Body of pancreas (tissue), 4 donors: ENCODE measurements at regions not wholly inside any gene's neighbourhood (a gene's known extent, or its start where the extent isn't known, plus 50 kb on each side); places are given as distances from the start of the nearest gene placed in this dataset.

ENCODE experiments used
- ATAC-seq: fragments of 150-250 bp; one replicate; pipeline ENCODE4 v1.9.1; 2016
- DNase-seq, 4 donors: peaks; one replicate each; pipeline ENCODE4 v3.0.0-alpha.2; 2019
- H3K27ac ChIP-seq, 4 donors: fragments of 200-600 bp; sonication (generic); 1 replicate in 3 of 4; 2 replicates in 1 of 4; pipeline versions ENCODE4 v1.5.1 to v1.6.1; 2016 to 2019; ENCODE audit warnings: mild to moderate bottlenecking in 1 of 4, mixed read lengths in 1 of 4, moderate library complexity in 1 of 4
- H3K27me3 ChIP-seq, 2 donors: fragments of 200-600 bp; sonication (generic); one replicate each; pipeline ENCODE4 v1.6.0; 2016; ENCODE audit warnings: mild to moderate bottlenecking in 1 of 2
- H3K36me3 ChIP-seq, 2 donors: fragments of 200-600 bp; sonication (generic); replicated peaks in 1 of 2; 2 replicates each; pipeline ENCODE4 v1.5.1; 2016; ENCODE audit warnings: low read depth in 2 of 2; ENCODE audit not compliant: insufficient read depth in 1 of 2
- H3K4me1 ChIP-seq: fragments of 200-600 bp; sonication (generic); one replicate; pipeline ENCODE4 v1.6.0; 2016
- H3K4me3 ChIP-seq, 2 donors: fragments of 200-600 bp; sonication (generic); 1 replicate in 1 of 2; 2 replicates in 1 of 2; pipeline ENCODE4 v1.5.1; 2016 to 2019
- H3K9me3 ChIP-seq, 3 donors: fragments of 200-600 bp; sonication (generic); 1 replicate in 2 of 3; 2 replicates in 1 of 3; pipeline ENCODE4 v1.5.1; 2016
- POLR2A ChIP-seq, 3 donors: fragments of 450-650 bp; IDR thresholded peaks; one replicate each; pipeline ENCODE4 v1.6.1; 2016; ENCODE audit warnings: antibody characterized with exemption in 3 of 3, mild to moderate bottlenecking in 2 of 3
- WGBS, 2 donors: methylation state at CpG; one replicate each; pipeline ENCODE4 v1.1.5; 2017; 5-methylcytosine and 5-hydroxymethylcytosine counted together
- intact Hi-C: fragments of 100-400 bp; cut with DNase I; formaldehyde crosslinking; loops from one replicate; pipeline ENCODE4 v1.15.1; 2023
- TF ChIP-seq, protein P1 (sequence below), 7 experiments: fragments of 450-650 bp in 4 of 7; fragments of 200-600 bp in 3 of 7; sonication (generic) in 3 of 7; IDR thresholded peaks; one replicate each; pipeline ENCODE4 v1.5.1; 2016 to 2019; ENCODE audit warnings: antibody characterized with exemption in 7 of 7

DNA sequence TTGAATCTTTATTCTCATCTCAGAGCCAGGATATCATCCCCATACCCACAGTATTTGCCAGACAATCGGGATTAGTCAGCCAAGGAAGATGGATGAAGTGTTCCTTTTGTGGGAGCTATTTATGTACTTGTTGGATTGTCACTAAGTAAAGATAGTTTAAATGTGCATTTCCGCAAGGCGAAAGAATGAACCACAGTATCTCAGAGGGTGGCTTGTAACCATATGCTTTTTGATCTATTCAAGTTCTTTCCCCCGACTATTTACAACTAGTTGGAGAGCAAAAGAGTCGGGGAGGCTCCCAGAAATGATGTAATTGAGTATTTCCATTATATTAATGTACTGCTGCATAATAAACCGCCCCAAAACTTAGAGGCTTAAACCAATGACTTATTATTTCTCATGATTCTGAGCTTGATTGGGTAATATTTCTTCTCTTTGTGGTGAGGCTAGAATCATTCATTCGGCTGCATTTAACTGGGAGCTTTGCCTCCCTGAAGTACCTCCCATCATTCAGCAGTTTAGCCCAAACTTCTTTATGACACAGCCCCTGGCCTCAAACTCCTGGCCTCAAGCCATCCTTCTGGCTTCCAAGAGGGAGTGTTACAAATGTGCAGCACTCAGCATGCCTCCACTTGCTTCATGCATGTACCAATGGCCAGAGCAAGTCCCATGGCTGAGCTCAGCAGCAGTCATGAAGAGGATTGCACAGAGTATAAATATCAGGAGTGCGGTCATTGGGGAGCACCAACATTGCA, 423.7 kb downstream of the METTL4 start:
- DNase-seq (peak in 3 of 4 donors; percentile 5 to 10 (median 5)), ATAC-seq (no peak)
- H3K36me3 ChIP-seq = no peaks in the 10 kb centered on the region
- H3K4me3 ChIP-seq = no peak overlapping the region
- intact Hi-C loops = no loop called here
- H3K27me3 ChIP-seq = no peaks in the 10 kb centered on the region
- TF ChIP-seq, protein P1, sequence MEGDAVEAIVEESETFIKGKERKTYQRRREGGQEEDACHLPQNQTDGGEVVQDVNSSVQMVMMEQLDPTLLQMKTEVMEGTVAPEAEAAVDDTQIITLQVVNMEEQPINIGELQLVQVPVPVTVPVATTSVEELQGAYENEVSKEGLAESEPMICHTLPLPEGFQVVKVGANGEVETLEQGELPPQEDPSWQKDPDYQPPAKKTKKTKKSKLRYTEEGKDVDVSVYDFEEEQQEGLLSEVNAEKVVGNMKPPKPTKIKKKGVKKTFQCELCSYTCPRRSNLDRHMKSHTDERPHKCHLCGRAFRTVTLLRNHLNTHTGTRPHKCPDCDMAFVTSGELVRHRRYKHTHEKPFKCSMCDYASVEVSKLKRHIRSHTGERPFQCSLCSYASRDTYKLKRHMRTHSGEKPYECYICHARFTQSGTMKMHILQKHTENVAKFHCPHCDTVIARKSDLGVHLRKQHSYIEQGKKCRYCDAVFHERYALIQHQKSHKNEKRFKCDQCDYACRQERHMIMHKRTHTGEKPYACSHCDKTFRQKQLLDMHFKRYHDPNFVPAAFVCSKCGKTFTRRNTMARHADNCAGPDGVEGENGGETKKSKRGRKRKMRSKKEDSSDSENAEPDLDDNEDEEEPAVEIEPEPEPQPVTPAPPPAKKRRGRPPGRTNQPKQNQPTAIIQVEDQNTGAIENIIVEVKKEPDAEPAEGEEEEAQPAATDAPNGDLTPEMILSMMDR (IDR thresholded peaks at IDR 0.05) = no peak
- H3K4me1 ChIP-seq = no peaks in the 10 kb centered on the region
- H3K27ac ChIP-seq = no peak overlapping the region
- WGBS, 2 donors = 58 to 63% methylated on average over 8 of the region's 8 CpGs
- no peaks in the 10 kb centered on the region for H3K9me3 ChIP-seq

DNA sequence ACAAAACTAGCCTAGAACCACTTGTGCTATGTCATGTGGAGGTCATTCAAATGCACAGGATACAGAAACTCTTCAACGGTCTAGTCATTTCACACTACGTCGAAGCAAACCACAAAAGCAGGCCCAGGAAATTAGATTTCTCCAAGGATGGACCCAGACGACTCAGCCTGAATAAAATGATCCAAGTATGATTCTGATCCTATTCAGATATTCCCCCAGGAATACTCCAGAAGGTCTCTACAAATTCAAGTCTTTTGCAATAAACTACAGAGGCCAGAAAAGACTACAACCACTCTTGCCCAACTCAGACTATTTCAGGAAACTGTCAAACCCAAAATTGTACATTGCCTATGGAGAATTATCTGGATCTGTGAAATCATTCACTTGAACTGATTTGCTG, 422.5 kb downstream of the METTL4 start:
- no peak overlapping the region for H3K27ac ChIP-seq
- no peaks in the 10 kb centered on the region for H3K27me3 ChIP-seq
- no peaks in the 10 kb centered on the region for H3K9me3 ChIP-seq
- no peak for TF ChIP-seq POLR2A (IDR thresholded peaks at IDR 0.05)
- TF ChIP-seq, protein P1 (IDR thresholded peaks at IDR 0.05) = no peak
- H3K4me1 ChIP-seq = no peaks in the 10 kb centered on the region
- ATAC-seq (no peak), DNase-seq (no peak)
- intact Hi-C loops = no loop called here
- WGBS, 2 donors = 67 to 72% methylated on average over 4 of the region's 4 CpGs
- H3K36me3 ChIP-seq = no peaks in the 10 kb centered on the region
- no peak overlapping the region for H3K4me3 ChIP-seq

DNA sequence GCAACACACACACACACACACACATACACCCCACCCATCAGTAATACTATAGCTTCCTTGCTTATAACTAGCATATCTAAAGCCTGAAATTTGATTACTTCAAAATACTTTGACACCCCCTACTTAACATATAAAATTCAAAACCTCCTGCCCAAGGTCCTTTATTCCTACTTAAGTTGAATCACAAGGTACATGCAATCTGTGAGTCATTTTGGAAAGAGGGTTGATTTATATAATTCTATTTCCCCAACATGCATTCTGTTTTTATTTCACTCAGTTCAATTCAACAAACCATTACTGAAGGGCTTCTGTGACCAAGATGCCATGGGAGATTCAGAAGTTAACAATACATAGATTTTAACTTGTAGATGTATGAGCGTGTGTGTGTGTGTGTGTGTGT, 420.7 kb downstream of the METTL4 start:
- Histone ChIP-seq H3K27me3 (no peaks in the 10 kb centered on the region), H3K4me3 (no peak overlapping the region), H3K9me3 (no peaks in the 10 kb centered on the region), H3K36me3 (no peaks in the 10 kb centered on the region), H3K27ac (no peak overlapping the region), H3K4me1 (no peaks in the 10 kb centered on the region)
- intact Hi-C loops = no loop called here
- DNase-seq = no peak
- WGBS, 2 donors = 61 to 64% methylated on average over 1 of the region's 1 CpG
- no peak for TF ChIP-seq POLR2A (IDR thresholded peaks at IDR 0.05)
- TF ChIP-seq, protein P1 (IDR thresholded peaks at IDR 0.05) = no peak
- ATAC-seq = no peak

DNA sequence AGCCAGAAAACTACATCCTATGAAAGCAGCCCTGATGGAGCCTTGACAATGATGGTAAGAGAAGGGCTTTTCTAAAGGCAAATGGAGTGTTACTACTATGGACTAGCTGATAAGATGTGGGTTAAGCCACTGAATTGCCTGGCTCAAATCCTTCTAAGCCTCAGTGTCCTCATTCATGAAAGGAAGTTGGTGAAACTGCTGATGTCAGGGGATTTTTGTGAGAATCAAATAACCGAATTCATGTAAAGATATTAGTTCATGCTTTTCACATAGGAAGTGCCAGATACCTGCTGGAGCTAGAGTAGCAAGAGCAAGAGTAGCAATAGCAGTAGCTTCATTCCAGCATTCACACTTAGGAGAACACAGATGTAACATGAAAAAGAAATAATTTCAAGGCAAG, 417.0 kb downstream of the METTL4 start:
- DNase-seq = no peak
- Histone ChIP-seq H3K4me3 (no peak overlapping the region), H3K36me3 (no peaks in the 10 kb centered on the region), H3K27me3 (no peaks in the 10 kb centered on the region), H3K4me1 (no peaks in the 10 kb centered on the region), H3K9me3 (no peaks in the 10 kb centered on the region), H3K27ac (no peak overlapping the region)
- TF ChIP-seq, protein P1 (IDR thresholded peaks at IDR 0.05) = no peak
- no peak for TF ChIP-seq POLR2A (IDR thresholded peaks at IDR 0.05)
- WGBS, 2 donors = 35 to 38% methylated on average over 1 of the region's 1 CpG
- no peak for ATAC-seq
- intact Hi-C loops = no loop called here
